ENCODE measurements at regions not wholly inside any gene's neighbourhood (a gene's known extent, or its start where the extent isn't known, plus 50 kb on each side); places are given as distances from the start of the nearest gene placed in this dataset.

GRCh38 chr6:74609871-74610270, 596.0 kb downstream of the COL12A1 start:
- DNase-seq (ENCODE audit: low spot score) (no peak), ATAC-seq (no peak)
- H3K27ac ChIP-seq (ENCODE audit: low read depth), result no peak overlapping the region
- peaks cover 15% of the 10 kb centered on the region for H3K4me1 Mint-ChIP-seq
- no peak overlapping the region for H2AFZ ChIP-seq
- no peak overlapping the region for H3K4me3 ChIP-seq
- no peaks in the 10 kb centered on the region for H3K4me1 ChIP-seq (ENCODE audit: insufficient read depth)
- H3K36me3 ChIP-seq (ENCODE audit: insufficient read depth), result no peaks in the 10 kb centered on the region
- no peaks in the 10 kb centered on the region for H3K27me3 ChIP-seq (ENCODE audit: insufficient read depth)
- H4K20me1 ChIP-seq (replicated peaks; ENCODE audit: insufficient read depth), result no peaks in the 10 kb centered on the region
- no peaks in the 10 kb centered on the region for H3K9me2 ChIP-seq (ENCODE audit: insufficient read depth)
- no peaks in the 10 kb centered on the region for H3K36me3 Mint-ChIP-seq (ENCODE audit: low read depth)
- no peak overlapping the region for H3K4me3 Mint-ChIP-seq
- no peaks in the 10 kb centered on the region for H3F3A ChIP-seq (replicated peaks; ENCODE audit: low read depth)
- no peaks in the 10 kb centered on the region for H3K9me3 Mint-ChIP-seq
- no peaks in the 10 kb centered on the region for H3K27me3 Mint-ChIP-seq (ENCODE audit: insufficient read depth, low read depth, poor library complexity)
- no peak for TF ChIP-seq EZH2phosphoT487 (IDR thresholded peaks at IDR 0.05; ENCODE audit: unreplicated experiment)
- TF ChIP-seq ZNF331 (CRISPR knock-in tag; IDR thresholded peaks at IDR 0.05; ENCODE audit: low read depth), result no peak
- no peak for TF ChIP-seq REST (IDR thresholded peaks at IDR 0.05; ENCODE audit: unreplicated experiment)
- H3K79me2 ChIP-seq (replicated peaks; ENCODE audit: insufficient read depth), result no peaks in the 10 kb centered on the region
- no peak overlapping the region for H3K27ac Mint-ChIP-seq
- H3K4me2 ChIP-seq, result no peak overlapping the region

- H3F3A ChIP-seq (replicated peaks; ENCODE audit: low read depth), result no peaks in the 10 kb centered on the region
- H3K9me2 ChIP-seq (ENCODE audit: insufficient read depth), result no peaks in the 10 kb centered on the region
- H3K27ac ChIP-seq (ENCODE audit: low read depth), result no peak overlapping the region
- no peak overlapping the region for H3K4me2 ChIP-seq
- Mint-ChIP-seq H3K4me1 (peaks cover 15% of the 10 kb centered on the region), H3K36me3 (ENCODE audit: low read depth) (no peaks in the 10 kb centered on the region), H3K27ac (no peak overlapping the region), H3K27me3 (ENCODE audit: insufficient read depth, low read depth, poor library complexity) (no peaks in the 10 kb centered on the region), H3K9me3 (no peaks in the 10 kb centered on the region), H3K4me3 (no peak overlapping the region)
- H4K20me1 ChIP-seq (replicated peaks; ENCODE audit: insufficient read depth), result no peaks in the 10 kb centered on the region
- no peaks in the 10 kb centered on the region for H3K4me1 ChIP-seq (ENCODE audit: insufficient read depth)
- H2AFZ ChIP-seq, result no peak overlapping the region
- no peaks in the 10 kb centered on the region for H3K27me3 ChIP-seq (ENCODE audit: insufficient read depth)
- no peaks in the 10 kb centered on the region for H3K36me3 ChIP-seq (ENCODE audit: insufficient read depth)
- H3K4me3 ChIP-seq, result no peak overlapping the region
- TF ChIP-seq REST (IDR thresholded peaks at IDR 0.05; ENCODE audit: unreplicated experiment) (no peak), CREB1 (CRISPR knock-in tag; IDR thresholded peaks at IDR 0.05; ENCODE audit: low read depth) (no peak), STAT1 (IDR thresholded peaks at IDR 0.05; ENCODE audit: unreplicated experiment) (no peak)
- peak; percentile 23 for DNase-seq (ENCODE audit: low spot score)
- peak; percentile 77 for ATAC-seq
- no peaks in the 10 kb centered on the region for H3K79me2 ChIP-seq (replicated peaks; ENCODE audit: insufficient read depth)
These were observed 597.9 kb downstream of the COL12A1 start for GRCh38 chr6:74607934-74608333.

All from GM23338 (cell line).